Astrocyte (in vitro differentiated cells and primary cell): ENCODE measurements at regions not wholly inside any gene's neighbourhood (a gene's known extent, or its start where the extent isn't known, plus 50 kb on each side); places are given as distances from the start of the nearest gene placed in this dataset.
A peak's percentile ranks its signal among the peaks of the same experiment; 100 is the strongest.

Source experiments
- DNase-seq: peaks from one replicate; pipeline ENCODE4 v3.0.0-alpha.2; 2010; ENCODE audit warnings: low read depth
- FAIRE-seq: peaks from 2 replicates; lab custom pipeline; 2011; peaks lifted over from hg19 to GRCh38; lab: Jason Lieb, UNC
- H2AFZ ChIP-seq: 2 replicates; pipeline ENCODE4 v1.6.0; 2012; ENCODE audit warnings: low read depth, low read length, inconsistent platforms
- H3K27ac ChIP-seq: 2 replicates; pipeline ENCODE4 v1.5.1; 2011; ENCODE audit warnings: low read depth, low read length, inconsistent platforms
- H3K27me3 ChIP-seq: 2 replicates; pipeline ENCODE4 v1.6.0; 2011; ENCODE audit warnings: low read length, inconsistent platforms; ENCODE audit not compliant: insufficient read depth
- H3K36me3 ChIP-seq: 2 replicates; pipeline ENCODE4 v1.5.1; 2011; ENCODE audit warnings: low read length, inconsistent platforms; ENCODE audit not compliant: insufficient read depth
- H3K4me1 ChIP-seq: 2 replicates; pipeline ENCODE4 v1.5.1; 2011; ENCODE audit warnings: low read length, inconsistent platforms; ENCODE audit not compliant: insufficient read depth
- H3K4me2 ChIP-seq: 2 replicates; pipeline ENCODE4 v1.6.0; 2012; ENCODE audit warnings: low read length, inconsistent platforms
- H3K4me3 ChIP-seq: 2 replicates; pipeline ENCODE4 v1.5.1; 2011; ENCODE audit warnings: low read depth, mild to moderate bottlenecking, low read length, inconsistent platforms; ENCODE audit not compliant: insufficient read depth
- H3K79me2 ChIP-seq: 2 replicates; pipeline ENCODE4 v1.6.0; 2012; ENCODE audit warnings: mild to moderate bottlenecking, low read length, inconsistent platforms; ENCODE audit not compliant: insufficient read depth
- H3K9ac ChIP-seq: 2 replicates; pipeline ENCODE4 v1.6.0; 2012; ENCODE audit warnings: mild to moderate bottlenecking, low read length, inconsistent platforms
- H3K9me3 ChIP-seq: 2 replicates; pipeline ENCODE4 v1.5.1; 2012; ENCODE audit warnings: low read depth, mild to moderate bottlenecking, low read length, inconsistent platforms; ENCODE audit not compliant: insufficient read depth
- H4K20me1 ChIP-seq: 2 replicates; pipeline ENCODE4 v1.6.0; 2012; ENCODE audit warnings: low read length, inconsistent platforms; ENCODE audit not compliant: insufficient read depth
- H3K27ac Mint-ChIP-seq: one replicate; pipeline ENCODE4 v1.8.0; 2021; ENCODE audit warnings: mild to moderate bottlenecking, mixed read lengths; ENCODE audit not compliant: unreplicated experiment
- H3K27me3 Mint-ChIP-seq: one replicate; pipeline ENCODE4 v1.8.0; 2021; ENCODE audit warnings: low read depth, mixed read lengths; ENCODE audit not compliant: unreplicated experiment
- H3K36me3 Mint-ChIP-seq: one replicate; pipeline ENCODE4 v1.8.0; 2021; ENCODE audit warnings: low read depth, mixed read lengths; ENCODE audit not compliant: unreplicated experiment
- H3K4me1 Mint-ChIP-seq: one replicate; pipeline ENCODE4 v1.8.0; 2021; ENCODE audit warnings: low read depth, mixed read lengths; ENCODE audit not compliant: unreplicated experiment
- H3K4me3 Mint-ChIP-seq: one replicate; pipeline ENCODE4 v1.8.0; 2021; ENCODE audit warnings: mild to moderate bottlenecking, moderate library complexity, mixed read lengths; ENCODE audit not compliant: unreplicated experiment
- H3K9me3 Mint-ChIP-seq: one replicate; pipeline ENCODE4 v1.8.0; 2021; ENCODE audit warnings: mild to moderate bottlenecking, mixed read lengths; ENCODE audit not compliant: unreplicated experiment
- CTCF ChIP-seq: IDR thresholded peaks from 2 replicates; pipeline ENCODE4 v1.5.1; 2011; ENCODE audit warnings: low read depth, mild to moderate bottlenecking, inconsistent platforms, low read length, moderate library complexity; ENCODE audit not compliant: insufficient read depth
- EZH2 ChIP-seq: IDR thresholded peaks from 2 replicates; pipeline ENCODE4 v1.6.1; 2012; ENCODE audit warnings: mild to moderate bottlenecking, low read length, inconsistent platforms; ENCODE audit not compliant: insufficient read depth

GRCh38 chr10:29389493-29389892 is 100.6 kb downstream of the LYZL1 start:
- Histone ChIP-seq H3K4me3 (no peak overlapping the region), H3K9me3 (no peaks in the 10 kb centered on the region), H3K79me2 (no peaks in the 10 kb centered on the region), H3K4me1 (no peaks in the 10 kb centered on the region), H4K20me1 (no peaks in the 10 kb centered on the region), H2AFZ (no peak overlapping the region), H3K4me2 (no peak overlapping the region), H3K36me3 (no peaks in the 10 kb centered on the region), H3K9ac (no peak overlapping the region), H3K27ac (no peak overlapping the region), H3K27me3 (peaks cover 7% of the 10 kb centered on the region)
- H3K27me3 Mint-ChIP-seq: peaks cover 8% of the 10 kb centered on the region
- H3K4me1 Mint-ChIP-seq: no peaks in the 10 kb centered on the region
- H3K9me3 Mint-ChIP-seq: peaks cover 1% of the 10 kb centered on the region
- DNase-seq (no peak), FAIRE-seq (no peak)
- no peak for TF ChIP-seq EZH2
- TF ChIP-seq CTCF: no peak
- H3K4me3 Mint-ChIP-seq: no peak overlapping the region
- H3K27ac Mint-ChIP-seq: no peak overlapping the region
- no peaks in the 10 kb centered on the region for H3K36me3 Mint-ChIP-seq

DNA sequence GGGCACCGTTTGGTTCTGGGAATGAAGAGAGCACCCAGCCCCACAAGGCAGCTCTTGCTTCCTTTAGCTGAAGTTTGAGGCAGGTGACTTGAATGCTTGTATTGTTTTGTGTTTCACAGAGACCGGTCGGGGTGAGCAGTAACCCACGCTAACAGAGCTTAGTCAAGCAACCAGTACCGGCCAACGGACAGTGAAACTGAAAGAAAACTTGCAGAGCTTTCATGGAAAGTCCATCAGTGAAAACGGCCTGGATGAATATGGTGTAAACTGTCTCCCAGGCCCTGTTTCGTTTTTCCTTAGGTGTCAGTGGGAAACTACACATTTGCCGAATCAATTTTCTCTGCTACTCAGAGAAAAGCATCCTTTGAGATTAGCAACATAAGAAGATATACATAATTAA is 101.1 kb downstream of the LYZL1 start:
- no peaks in the 10 kb centered on the region for H4K20me1 ChIP-seq
- H3K4me3 ChIP-seq: no peak overlapping the region
- H2AFZ ChIP-seq: no peak overlapping the region
- FAIRE-seq: no peak
- peaks cover 8% of the 10 kb centered on the region for H3K27me3 ChIP-seq
- H3K27ac ChIP-seq: no peak overlapping the region
- no peak overlapping the region for H3K4me3 Mint-ChIP-seq
- no peak overlapping the region for H3K9ac ChIP-seq
- H3K9me3 ChIP-seq: no peaks in the 10 kb centered on the region
- H3K4me1 ChIP-seq: no peaks in the 10 kb centered on the region
- H3K4me2 ChIP-seq: no peak overlapping the region
- no peaks in the 10 kb centered on the region for H3K36me3 Mint-ChIP-seq
- H3K79me2 ChIP-seq: no peaks in the 10 kb centered on the region
- no peaks in the 10 kb centered on the region for H3K4me1 Mint-ChIP-seq
- peaks cover 8% of the 10 kb centered on the region for H3K27me3 Mint-ChIP-seq
- peaks cover 1% of the 10 kb centered on the region for H3K9me3 Mint-ChIP-seq
- DNase-seq: no peak
- no peak overlapping the region for H3K27ac Mint-ChIP-seq
- no peak for TF ChIP-seq EZH2
- no peak for TF ChIP-seq CTCF
- H3K36me3 ChIP-seq: no peaks in the 10 kb centered on the region

GRCh38 chr10:29392376-29393021 is 103.6 kb downstream of the LYZL1 start:
- Histone ChIP-seq H3K36me3 (no peaks in the 10 kb centered on the region), H3K27me3 (peaks cover 22% of the 10 kb centered on the region), H3K9me3 (no peaks in the 10 kb centered on the region), H3K4me3 (no peak overlapping the region), H3K4me1 (no peaks in the 10 kb centered on the region), H3K4me2 (no peak overlapping the region), H2AFZ (no peak overlapping the region), H3K27ac (no peak overlapping the region), H3K9ac (no peak overlapping the region), H4K20me1 (no peaks in the 10 kb centered on the region), H3K79me2 (no peaks in the 10 kb centered on the region)
- H3K9me3 Mint-ChIP-seq: peaks cover 1% of the 10 kb centered on the region
- H3K4me3 Mint-ChIP-seq: no peak overlapping the region
- H3K4me1 Mint-ChIP-seq: no peaks in the 10 kb centered on the region
- peaks cover 2% of the 10 kb centered on the region for H3K36me3 Mint-ChIP-seq
- no peak for FAIRE-seq
- H3K27me3 Mint-ChIP-seq: peaks cover 18% of the 10 kb centered on the region
- no peak for DNase-seq
- TF ChIP-seq EZH2: no peak
- TF ChIP-seq CTCF: peak; percentile 92
- no peak overlapping the region for H3K27ac Mint-ChIP-seq
